ENCODE measurements at regions not wholly inside any gene's neighbourhood (a gene's known extent, or its start where the extent isn't known, plus 50 kb on each side); places are given as distances from the start of the nearest gene placed in this dataset.

- 47% methylated on average over 3 of the region's 3 CpGs for WGBS (ENCODE audit: missing lambda C conversion rate)
- FAIRE-seq (no peak), ATAC-seq (no peak), DNase-seq (ENCODE audit: low read depth in 1 of 2, low spot score in 1 of 2) (no peak)
- Histone ChIP-seq H3K4me1 (peaks cover 9% of the 10 kb centered on the region), H3K9me3 (peaks cover 7% of the 10 kb centered on the region; the same call in 1 of the 3 replicates), H3K27ac (no peak overlapping the region), H3K4me2 (no peak overlapping the region), H3K4me3 (no peak overlapping the region)
- POLR2A ChIA-PET: no interaction called here
- CTCF ChIA-PET: no interaction called here
- TF ChIP-seq REST (IDR thresholded peaks at IDR 0.05): no peak
Measured at GRCh38 chr5:125306741-125307140, 560.3 kb upstream of the ZNF608 start.

- FAIRE-seq (no peak), DNase-seq (ENCODE audit: low read depth in 1 of 2, low spot score in 1 of 2) (no peak), ATAC-seq (no peak)
- ChIA-PET POLR2A (no interaction called here), CTCF (interaction anchor here (1.1 to 1.2 kb wide), 2 partner anchors 13 to 83 kb away, joined by 3 to 4 read pairs; no protein-coding TSS in a partner anchor)
- Histone ChIP-seq H3K4me2 (peak overlapping the region; percentile 41; the same call in 1 of the 3 replicates), H3K4me1 (peaks cover 15% of the 10 kb centered on the region), H3K9me3 (peaks cover 10% of the 10 kb centered on the region; the same call in 2 of the 3 replicates), H3K4me3 (no peak overlapping the region), H3K27ac (peak overlapping the region in 1 of 2 experiments; percentile 12; a peak in 1 of 6 replicates)
- TF ChIP-seq MAFK (IDR thresholded peaks at IDR 0.05; ENCODE audit: partially characterized antibody): no peak
- no peak for TF ChIP-seq HEYL (CRISPR knock-in tag; IDR thresholded peaks at IDR 0.05)
- no peak for TF ChIP-seq HES2 (IDR thresholded peaks at IDR 0.05)
- TF ChIP-seq, protein P1, sequence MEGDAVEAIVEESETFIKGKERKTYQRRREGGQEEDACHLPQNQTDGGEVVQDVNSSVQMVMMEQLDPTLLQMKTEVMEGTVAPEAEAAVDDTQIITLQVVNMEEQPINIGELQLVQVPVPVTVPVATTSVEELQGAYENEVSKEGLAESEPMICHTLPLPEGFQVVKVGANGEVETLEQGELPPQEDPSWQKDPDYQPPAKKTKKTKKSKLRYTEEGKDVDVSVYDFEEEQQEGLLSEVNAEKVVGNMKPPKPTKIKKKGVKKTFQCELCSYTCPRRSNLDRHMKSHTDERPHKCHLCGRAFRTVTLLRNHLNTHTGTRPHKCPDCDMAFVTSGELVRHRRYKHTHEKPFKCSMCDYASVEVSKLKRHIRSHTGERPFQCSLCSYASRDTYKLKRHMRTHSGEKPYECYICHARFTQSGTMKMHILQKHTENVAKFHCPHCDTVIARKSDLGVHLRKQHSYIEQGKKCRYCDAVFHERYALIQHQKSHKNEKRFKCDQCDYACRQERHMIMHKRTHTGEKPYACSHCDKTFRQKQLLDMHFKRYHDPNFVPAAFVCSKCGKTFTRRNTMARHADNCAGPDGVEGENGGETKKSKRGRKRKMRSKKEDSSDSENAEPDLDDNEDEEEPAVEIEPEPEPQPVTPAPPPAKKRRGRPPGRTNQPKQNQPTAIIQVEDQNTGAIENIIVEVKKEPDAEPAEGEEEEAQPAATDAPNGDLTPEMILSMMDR (IDR thresholded peaks at IDR 0.05): no peak
- TF ChIP-seq RFX5 (IDR thresholded peaks at IDR 0.05): no peak
- TF ChIP-seq HOXB13 (CRISPR knock-in tag; IDR thresholded peaks at IDR 0.05; ENCODE audit: low read depth): no peak
- no peak for TF ChIP-seq PHF8 (IDR thresholded peaks at IDR 0.05; ENCODE audit: borderline replicate concordance, low read depth)
- TF ChIP-seq KDM5A (IDR thresholded peaks at IDR 0.05): no peak
Measured at GRCh38 chr5:125310749-125311148, 564.3 kb upstream of the ZNF608 start.

- DNase-seq (ENCODE audit: low read depth in 1 of 2, low spot score in 1 of 2): peak; percentile 25 to 37
- Histone ChIP-seq H3K27ac (peak overlapping the region; percentile 46 to 59; a peak in 3 of 6 replicates), H3K4me2 (peak overlapping the region; percentile 41), H3K9me3 (peaks cover 10% of the 10 kb centered on the region; the same call in 2 of the 3 replicates), H3K4me1 (peaks cover 17% of the 10 kb centered on the region), H3K4me3 (no peak overlapping the region)
- POLR2A ChIA-PET: interaction anchor here (1.0 kb wide), 1 partner anchor 174 kb away, joined by 3 read pairs; no protein-coding TSS in a partner anchor
- CTCF ChIA-PET: interaction anchor here (1.2 kb wide), 1 partner anchor 84 kb away, joined by 4 read pairs; no protein-coding TSS in a partner anchor
- peak; percentile 73 for FAIRE-seq
- WGBS (ENCODE audit: missing lambda C conversion rate): 53% methylated on average over 1 of the region's 1 CpG
- TF ChIP-seq ZC3H11A (IDR thresholded peaks at IDR 0.05) (no peak), JUNB (IDR thresholded peaks at IDR 0.05) (peak; percentile 63), FOSL2 (IDR thresholded peaks at IDR 0.05) (peak; percentile 60), FOSL2 (CRISPR knock-in tag; IDR thresholded peaks at IDR 0.05) (peak; percentile 83), HOXA7 (CRISPR knock-in tag; IDR thresholded peaks at IDR 0.05) (no peak), HEYL (CRISPR knock-in tag; IDR thresholded peaks at IDR 0.05) (no peak), ATOH8 (CRISPR knock-in tag; IDR thresholded peaks at IDR 0.05; ENCODE audit: low read depth) (no peak)
- peak; percentile 87 to 88 for ATAC-seq
Measured at GRCh38 chr5:125311743-125312142, 565.3 kb upstream of the ZNF608 start.
